K562 (cell line): ENCODE measurements at regions not wholly inside any gene's neighbourhood (a gene's known extent, or its start where the extent isn't known, plus 50 kb on each side); places are given as distances from the start of the nearest gene placed in this dataset.

ENCODE experiments used
- BRD9 ChIP-seq: fragments of 450-650 bp; IDR thresholded peaks from 2 replicates; pipeline ENCODE4 v1.6.1; 2018; ENCODE audit warnings: low read depth; ENCODE audit not compliant: partially characterized antibody
- CEBPB ChIP-seq: fragments of 450-650 bp; IDR thresholded peaks from 2 replicates; pipeline ENCODE4 v1.6.1; 2016; ENCODE audit warnings: missing genetic modification characterization, missing compliant biosample characterization
- CREB1 ChIP-seq, 2 experiments: sonication (generic) in 1 of 2; formaldehyde crosslinking in 1 of 2; IDR thresholded peaks; 2 replicates each; pipeline versions ENCODE4 v1.6.1 to v1.8.0; 2012 to 2022; ENCODE audit warnings: inconsistent platforms in 1 of 2, mild to moderate bottlenecking in 1 of 2, missing genetic modification reagents in 1 of 2, moderate library complexity in 1 of 2
- CREM ChIP-seq: IDR thresholded peaks from 2 replicates; pipeline ENCODE4 v1.6.1; 2014; ENCODE audit warnings: antibody characterized with exemption, low read depth
- ETV1 ChIP-seq: fragments of 450-650 bp; conservative IDR thresholded peaks from 2 replicates; pipeline ENCODE4 v1.6.1; 2016; ENCODE audit warnings: missing genetic modification characterization, control low read depth, low read depth, missing compliant biosample characterization
- FOXK2 ChIP-seq, 2 experiments: fragments of 450-650 bp; IDR thresholded peaks in 1 of 2; conservative IDR thresholded peaks in 1 of 2; 2 replicates each; pipeline ENCODE4 v1.6.1; 2016; ENCODE audit warnings: low read depth in 2 of 2, mild to moderate bottlenecking in 1 of 2
- FOXM1 ChIP-seq, 2 experiments: fragments of 450-650 bp in 1 of 2; sonication (generic) in 1 of 2; formaldehyde crosslinking in 1 of 2; IDR thresholded peaks; 2 replicates each; pipeline versions ENCODE4 v1.6.1 to v1.9.0; 2017 to 2022; ENCODE audit warnings: low read depth in 2 of 2, mild to moderate bottlenecking in 2 of 2, missing genetic modification reagents in 1 of 2, moderate library complexity in 1 of 2
- HNRNPH1 ChIP-seq: fragments of 200-400 bp; formaldehyde crosslinking; optimal IDR thresholded peaks from 2 replicates; pipeline ENCODE3; 2017; ENCODE audit warnings: low read depth, mild to moderate bottlenecking, low read length, moderate library complexity
- JUND ChIP-seq, 2 experiments: IDR thresholded peaks; 2 replicates in 1 of 2; 3 replicates in 1 of 2; pipeline ENCODE4 v1.6.1; 2011; ENCODE audit warnings: borderline replicate concordance in 2 of 2, low read depth in 2 of 2, low read length in 2 of 2, improper control_type of control experiment in 1 of 2, missing biosample characterization in 1 of 2, missing genetic modification characterization in 1 of 2, missing genetic modification reagents in 1 of 2
- KDM5B ChIP-seq: fragments of 200-600 bp; sonication (generic); IDR thresholded peaks from 2 replicates; pipeline ENCODE4 v1.6.1; 2012; ENCODE audit warnings: low read depth, mild to moderate bottlenecking, moderate library complexity, low read length, control low read depth, inconsistent platforms; ENCODE audit not compliant: insufficient replicate concordance
- KLF16 ChIP-seq: IDR thresholded peaks from 2 replicates; pipeline ENCODE4 v1.6.1; 2016; ENCODE audit warnings: antibody characterized with exemption
- L3MBTL2 ChIP-seq: fragments of 450-650 bp; IDR thresholded peaks from 2 replicates; pipeline ENCODE4 v1.6.1; 2016; ENCODE audit warnings: mild to moderate bottlenecking, moderate library complexity
- MLLT1 ChIP-seq, 2 experiments: fragments of 450-650 bp; IDR thresholded peaks; 2 replicates each; pipeline ENCODE4 v1.6.1; 2016
- MYC ChIP-seq, 2 experiments: fragments of 250-450 bp in 1 of 2; sonication (Bioruptor Pico) in 1 of 2; IDR thresholded peaks; 2 replicates each; pipeline versions ENCODE4 v1.5.1 to v1.6.1; 2012 to 2021; ENCODE audit warnings: low read depth in 2 of 2, borderline replicate concordance in 1 of 2, improper control_type of control experiment in 1 of 2, low read length in 1 of 2, mild to moderate bottlenecking in 1 of 2, moderate library complexity in 1 of 2
- NUFIP1 ChIP-seq: fragments of 450-650 bp; IDR thresholded peaks from 2 replicates; pipeline ENCODE4 v1.6.1; 2018; ENCODE audit not compliant: partially characterized antibody
- RB1 ChIP-seq: fragments of 450-650 bp; IDR thresholded peaks from 2 replicates; pipeline ENCODE4 v1.6.1; 2017; ENCODE audit warnings: low read depth, mild to moderate bottlenecking
- SETDB1 ChIP-seq: IDR thresholded peaks from one replicate; pipeline ENCODE4 v1.6.1; 2012; ENCODE audit warnings: low read length, control low read depth, inconsistent platforms
- SMARCA5 ChIP-seq: fragments of 450-650 bp; IDR thresholded peaks from 2 replicates; pipeline ENCODE4 v1.6.1; 2016
- SMC3 ChIP-seq: conservative IDR thresholded peaks from 2 replicates; pipeline ENCODE4 v1.6.1; 2011; ENCODE audit warnings: low read depth, low read length, improper control_type of control experiment; ENCODE audit not compliant: insufficient read depth
- TRIM24 ChIP-seq, 2 experiments: fragments of 450-650 bp; IDR thresholded peaks; 2 replicates each; pipeline ENCODE4 v1.6.1; 2016
- ZC3H8 ChIP-seq: fragments of 450-650 bp; IDR thresholded peaks from 2 replicates; pipeline ENCODE4 v1.6.1; 2017
- ZEB2 ChIP-seq: fragments of 450-650 bp; IDR thresholded peaks from 2 replicates; pipeline ENCODE4 v1.6.1; 2016

- TF ChIP-seq FOXM1 (IDR thresholded peaks at IDR 0.05; ENCODE audit: low read depth) (0 out of 2 replicates have a peak, but pooled peaks have one; percentile 30), FOXM1 (CRISPR knock-in tag; IDR thresholded peaks at IDR 0.05; ENCODE audit: low read depth) (no peak), JUND (IDR thresholded peaks at IDR 0.05; ENCODE audit: borderline replicate concordance, low read depth, low read length) (peak; percentile 57; the same call in 1 of the 2 replicates), JUND (tag; IDR thresholded peaks at IDR 0.05; ENCODE audit: borderline replicate concordance, low read depth, low read length) (no peak; the same call in 2 of the 3 replicates), HNRNPH1 (no peak), SMARCA5 (no peak), FOXK2 (conservative IDR thresholded peaks at IDR 0.05 in 1 of 2, IDR thresholded peaks at IDR 0.05 in 1 of 2; ENCODE audit: low read depth in 2 of 2) (peak; percentile 73 to 78), CEBPB (tag) (peak; percentile 66), KDM5B (no peak), TRIM24 (IDR thresholded peaks at IDR 0.05) (0 out of 4 replicates have a peak, but pooled peaks of 1 of the 2 experiments have one; percentile 29), NUFIP1 (peak; percentile 41), SMC3 (peak; percentile 99), ZC3H8 (peak; percentile 70; the same call in 1 of the 2 replicates), SETDB1 (no peak), CREM (peak; percentile 88), MYC (IDR thresholded peaks at IDR 0.05; ENCODE audit: low read depth, low read length) (peak; percentile 61; the same call in 1 of the 2 replicates), MYC (CRISPR knock-in tag; IDR thresholded peaks at IDR 0.05; ENCODE audit: borderline replicate concordance, low read depth) (no peak), RB1 (peak; percentile 86), MLLT1 (IDR thresholded peaks at IDR 0.05) (peak; percentile 42 to 99; a peak in 2 of 4 replicates), L3MBTL2 (peak; percentile 47; the same call in 1 of the 2 replicates), BRD9 (peak; percentile 79), ZEB2 (peak; percentile 46; the same call in 1 of the 2 replicates), KLF16 (peak; percentile 48; the same call in 1 of the 2 replicates), CREB1 (IDR thresholded peaks at IDR 0.05) (0 out of 2 replicates have a peak, but pooled peaks have one; percentile 26), CREB1 (CRISPR knock-in tag; IDR thresholded peaks at IDR 0.05) (peak; percentile 54), ETV1 (tag) (0 out of 2 replicates have a peak, but pooled peaks have one; percentile 27)
These were observed 179.0 kb downstream of the ADSS2 start (continued) for GRCh38 chr1:244272471-244273261.
